DMS 273 treated with DMSO at 0.1 percent for 48 hours (cell line): ENCODE measurements at regions not wholly inside any gene's neighbourhood (a gene's known extent, or its start where the extent isn't known, plus 50 kb on each side); places are given as distances from the start of the nearest gene placed in this dataset.
"Not testable (repeated sequence)": the region's sequence is repeated elsewhere in the genome, so short reads cannot be mapped to it uniquely, and the experiment has no call there.

Experiments
- DNase-seq: peaks from one replicate; lab custom pipeline; 2025; lab: John Stamatoyannopoulos, UW

GRCh38 chr9:78972303-78972999 lies 599.3 kb upstream of the TLE4 start:
- DNase-seq: no peak

- no peak for DNase-seq
Measured at GRCh38 chr9:78973907-78974306, 597.9 kb upstream of the TLE4 start.

- DNase-seq: no peak
Measured at GRCh38 chr9:78982849-78983248, 588.9 kb upstream of the TLE4 start.

GRCh38 chr9:78985084-78985738 lies 586.6 kb upstream of the TLE4 start:
- no peak for DNase-seq

- no peak for DNase-seq
Measured at GRCh38 chr9:78986446-78986845, 585.3 kb upstream of the TLE4 start.

GRCh38 chr9:78989031-78989658 lies 582.6 kb upstream of the TLE4 start:
- no peak for DNase-seq

- no peak for DNase-seq
Measured at GRCh38 chr9:78994471-78994870, 577.3 kb upstream of the TLE4 start.

- DNase-seq: not testable (repeated sequence)
Measured at GRCh38 chr9:78994974-78995373, 576.8 kb upstream of the TLE4 start.

GRCh38 chr9:78997296-78997695 lies 574.5 kb upstream of the TLE4 start:
- no peak for DNase-seq

- DNase-seq: no peak
Measured at GRCh38 chr9:79000230-79001002, 571.3 kb upstream of the TLE4 start.

- no peak for DNase-seq
Measured at GRCh38 chr9:79001012-79001411, 570.8 kb upstream of the TLE4 start.

GRCh38 chr9:79003514-79003913 lies 568.3 kb upstream of the TLE4 start:
- no peak for DNase-seq

- DNase-seq: no peak
Measured at GRCh38 chr9:79004032-79004431, 567.7 kb upstream of the TLE4 start.

- no peak for DNase-seq
Measured at GRCh38 chr9:79006546-79006945, 565.2 kb upstream of the TLE4 start.

GRCh38 chr9:79007701-79008483 lies 563.9 kb upstream of the TLE4 start:
- DNase-seq: no peak

GRCh38 chr9:79008916-79009315 lies 562.8 kb upstream of the TLE4 start:
- no peak for DNase-seq

- no peak for DNase-seq
Measured at GRCh38 chr9:79011461-79011860, 560.3 kb upstream of the TLE4 start.

GRCh38 chr9:79012561-79012960 lies 559.2 kb upstream of the TLE4 start:
- no peak for DNase-seq

GRCh38 chr9:79013715-79014610 lies 557.8 kb upstream of the TLE4 start:
- no peak for DNase-seq

- DNase-seq: no peak
Measured at GRCh38 chr9:79014929-79015699, 556.7 kb upstream of the TLE4 start.
